ENCODE measurements at regions not wholly inside any gene's neighbourhood (a gene's known extent, or its start where the extent isn't known, plus 50 kb on each side); places are given as distances from the start of the nearest gene placed in this dataset.

GRCh38 chr7:24366876-24367275 is 82.9 kb downstream of the NPY start:
- TF ChIP-seq, protein P1, sequence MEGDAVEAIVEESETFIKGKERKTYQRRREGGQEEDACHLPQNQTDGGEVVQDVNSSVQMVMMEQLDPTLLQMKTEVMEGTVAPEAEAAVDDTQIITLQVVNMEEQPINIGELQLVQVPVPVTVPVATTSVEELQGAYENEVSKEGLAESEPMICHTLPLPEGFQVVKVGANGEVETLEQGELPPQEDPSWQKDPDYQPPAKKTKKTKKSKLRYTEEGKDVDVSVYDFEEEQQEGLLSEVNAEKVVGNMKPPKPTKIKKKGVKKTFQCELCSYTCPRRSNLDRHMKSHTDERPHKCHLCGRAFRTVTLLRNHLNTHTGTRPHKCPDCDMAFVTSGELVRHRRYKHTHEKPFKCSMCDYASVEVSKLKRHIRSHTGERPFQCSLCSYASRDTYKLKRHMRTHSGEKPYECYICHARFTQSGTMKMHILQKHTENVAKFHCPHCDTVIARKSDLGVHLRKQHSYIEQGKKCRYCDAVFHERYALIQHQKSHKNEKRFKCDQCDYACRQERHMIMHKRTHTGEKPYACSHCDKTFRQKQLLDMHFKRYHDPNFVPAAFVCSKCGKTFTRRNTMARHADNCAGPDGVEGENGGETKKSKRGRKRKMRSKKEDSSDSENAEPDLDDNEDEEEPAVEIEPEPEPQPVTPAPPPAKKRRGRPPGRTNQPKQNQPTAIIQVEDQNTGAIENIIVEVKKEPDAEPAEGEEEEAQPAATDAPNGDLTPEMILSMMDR (IDR thresholded peaks at IDR 0.05; ENCODE audit: low read depth, low read length): no peak
- no peak for TF ChIP-seq EZH2phosphoT487 (IDR thresholded peaks at IDR 0.05; ENCODE audit: low read depth)

Measured in OCI-LY3 (cell line).